OCI-LY3 (cell line): ENCODE measurements at regions not wholly inside any gene's neighbourhood (a gene's known extent, or its start where the extent isn't known, plus 50 kb on each side); places are given as distances from the start of the nearest gene placed in this dataset.

Experiments used
- H2AFZ ChIP-seq: fragments of 200-600, 300-600 bp; shearing (Covaris generic); 2 replicates; pipeline ENCODE4 v1.6.0; 2014; ENCODE audit warnings: antibody characterized with exemption, low read depth, low read length
- H3K27ac ChIP-seq: fragments of 200-600, 300-600 bp; sonication (generic); 2 replicates; pipeline ENCODE4 v1.5.1; 2014; ENCODE audit warnings: mild to moderate bottlenecking, low read length, moderate library complexity, mixed read lengths
- H3K27me3 ChIP-seq: fragments of 200-600, 300-600 bp; sonication (generic); 2 replicates; pipeline ENCODE4 v1.6.1; 2014; ENCODE audit warnings: low read depth, low read length, mixed read lengths
- H3K36me3 ChIP-seq: fragments of 200-600, 300-600 bp; sonication (generic); replicated peaks from 2 replicates; pipeline ENCODE3; 2014; ENCODE audit warnings: low read depth, low read length, mixed read lengths
- H3K4me1 ChIP-seq: fragments of 300-600, 200-600 bp; sonication (generic); 2 replicates; pipeline ENCODE4 v1.6.1; 2014; ENCODE audit warnings: low read length, mixed read lengths
- H3K4me2 ChIP-seq: fragments of 200-600, 300-600 bp; sonication (generic); 2 replicates; pipeline ENCODE4 v1.6.1; 2014; ENCODE audit warnings: low read length, mixed read lengths
- H3K4me3 ChIP-seq: fragments of 300-600, 200-600 bp; sonication (generic); 2 replicates; pipeline ENCODE4 v1.5.1; 2014; ENCODE audit warnings: antibody characterized with exemption, mild to moderate bottlenecking, low read length, moderate library complexity
- H3K79me2 ChIP-seq: fragments of 300-600, 200-600 bp; shearing (Covaris generic); 2 replicates; pipeline ENCODE4 v1.6.1; 2014; ENCODE audit warnings: mild to moderate bottlenecking, low read length, mixed read lengths
- H3K9ac ChIP-seq: fragments of 300-600, 200-600 bp; shearing (Covaris generic); 2 replicates; pipeline ENCODE4 v1.6.0; 2014; ENCODE audit warnings: mild to moderate bottlenecking, low read length, moderate library complexity
- H3K9me3 ChIP-seq: fragments of 200-600, 300-600 bp; shearing (Covaris generic); 2 replicates; pipeline ENCODE4 v1.6.1; 2014; ENCODE audit warnings: low read length, mixed read lengths; ENCODE audit not compliant: insufficient read depth
- H4K20me1 ChIP-seq: fragments of 200-600, 300-600 bp; sonication (generic); 2 replicates; pipeline ENCODE4 v1.6.1; 2016; ENCODE audit warnings: low read length, mixed read lengths; ENCODE audit not compliant: insufficient read depth
- EZH2phosphoT487 ChIP-seq: fragments of 200-600 bp; shearing (Covaris generic); IDR thresholded peaks from 2 replicates; pipeline ENCODE4 v1.6.1; 2018; ENCODE audit warnings: antibody characterized with exemption, mixed run types, low read depth
- TF ChIP-seq, protein P1 (sequence below): fragments of 200-600, 300-600 bp; sonication (generic); IDR thresholded peaks from 2 replicates; pipeline ENCODE4 v1.5.1; 2014; ENCODE audit warnings: antibody characterized with exemption, low read length, low read depth

DNA sequence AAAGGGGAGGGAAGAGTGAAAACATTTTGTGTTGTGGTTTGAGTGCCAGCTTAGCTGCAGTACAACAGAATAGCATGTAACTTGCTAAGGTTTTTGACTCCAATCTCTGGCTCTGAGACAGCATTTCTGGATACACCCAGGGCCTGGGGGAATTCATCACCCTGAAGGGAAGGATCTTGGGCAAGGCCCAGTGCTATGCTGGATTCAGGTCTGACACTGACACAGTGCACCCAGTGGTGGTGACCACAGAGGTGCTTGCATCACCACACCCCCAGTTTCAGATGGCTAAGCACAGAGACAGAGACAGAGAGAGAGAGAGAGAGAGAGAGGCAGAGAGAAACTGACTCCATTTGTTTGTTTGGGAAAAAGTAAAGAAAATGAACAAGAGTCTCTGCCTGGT, 74.1 kb upstream of the KBTBD8 start:
- Histone ChIP-seq H3K4me2 (no peak overlapping the region), H3K79me2 (no peaks in the 10 kb centered on the region), H3K27me3 (no peaks in the 10 kb centered on the region), H3K9me3 (no peaks in the 10 kb centered on the region), H3K4me3 (no peak overlapping the region), H3K9ac (no peak overlapping the region), H2AFZ (no peak overlapping the region), H3K27ac (no peak overlapping the region), H3K4me1 (peaks cover 4% of the 10 kb centered on the region; the same call in 1 of the 2 replicates), H4K20me1 (no peaks in the 10 kb centered on the region), H3K36me3 (no peaks in the 10 kb centered on the region)
- TF ChIP-seq, protein P1, sequence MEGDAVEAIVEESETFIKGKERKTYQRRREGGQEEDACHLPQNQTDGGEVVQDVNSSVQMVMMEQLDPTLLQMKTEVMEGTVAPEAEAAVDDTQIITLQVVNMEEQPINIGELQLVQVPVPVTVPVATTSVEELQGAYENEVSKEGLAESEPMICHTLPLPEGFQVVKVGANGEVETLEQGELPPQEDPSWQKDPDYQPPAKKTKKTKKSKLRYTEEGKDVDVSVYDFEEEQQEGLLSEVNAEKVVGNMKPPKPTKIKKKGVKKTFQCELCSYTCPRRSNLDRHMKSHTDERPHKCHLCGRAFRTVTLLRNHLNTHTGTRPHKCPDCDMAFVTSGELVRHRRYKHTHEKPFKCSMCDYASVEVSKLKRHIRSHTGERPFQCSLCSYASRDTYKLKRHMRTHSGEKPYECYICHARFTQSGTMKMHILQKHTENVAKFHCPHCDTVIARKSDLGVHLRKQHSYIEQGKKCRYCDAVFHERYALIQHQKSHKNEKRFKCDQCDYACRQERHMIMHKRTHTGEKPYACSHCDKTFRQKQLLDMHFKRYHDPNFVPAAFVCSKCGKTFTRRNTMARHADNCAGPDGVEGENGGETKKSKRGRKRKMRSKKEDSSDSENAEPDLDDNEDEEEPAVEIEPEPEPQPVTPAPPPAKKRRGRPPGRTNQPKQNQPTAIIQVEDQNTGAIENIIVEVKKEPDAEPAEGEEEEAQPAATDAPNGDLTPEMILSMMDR = no peak
- no peak for TF ChIP-seq EZH2phosphoT487

DNA sequence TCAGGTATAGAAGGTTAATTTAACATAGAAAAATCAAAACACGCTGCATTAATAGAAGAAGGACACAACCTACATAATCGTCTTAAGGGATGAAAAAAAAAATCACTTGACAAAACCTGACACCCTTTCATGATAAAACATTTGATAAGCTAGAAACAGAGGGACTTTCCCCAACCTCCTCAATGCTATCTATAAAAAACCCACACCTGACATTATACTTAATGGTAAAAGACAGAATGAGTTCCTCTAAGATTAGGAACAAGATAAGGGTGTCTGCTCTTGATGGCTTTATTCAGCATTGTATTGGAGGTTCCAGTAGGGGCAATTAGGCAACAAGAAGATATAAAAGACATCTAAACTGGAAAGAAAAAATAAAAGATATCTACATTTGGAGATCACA, 69.9 kb upstream of the KBTBD8 start:
- H3K27ac ChIP-seq = no peak overlapping the region
- H3K4me3 ChIP-seq = no peak overlapping the region
- no peak overlapping the region for H2AFZ ChIP-seq
- TF ChIP-seq, protein P1 = no peak
- TF ChIP-seq EZH2phosphoT487 = no peak
- H3K9me3 ChIP-seq = no peaks in the 10 kb centered on the region
- H3K27me3 ChIP-seq = no peaks in the 10 kb centered on the region
- H3K9ac ChIP-seq = no peak overlapping the region
- no peaks in the 10 kb centered on the region for H3K79me2 ChIP-seq
- no peaks in the 10 kb centered on the region for H3K36me3 ChIP-seq
- no peaks in the 10 kb centered on the region for H4K20me1 ChIP-seq
- H3K4me2 ChIP-seq = no peak overlapping the region
- peaks cover 8% of the 10 kb centered on the region for H3K4me1 ChIP-seq

DNA sequence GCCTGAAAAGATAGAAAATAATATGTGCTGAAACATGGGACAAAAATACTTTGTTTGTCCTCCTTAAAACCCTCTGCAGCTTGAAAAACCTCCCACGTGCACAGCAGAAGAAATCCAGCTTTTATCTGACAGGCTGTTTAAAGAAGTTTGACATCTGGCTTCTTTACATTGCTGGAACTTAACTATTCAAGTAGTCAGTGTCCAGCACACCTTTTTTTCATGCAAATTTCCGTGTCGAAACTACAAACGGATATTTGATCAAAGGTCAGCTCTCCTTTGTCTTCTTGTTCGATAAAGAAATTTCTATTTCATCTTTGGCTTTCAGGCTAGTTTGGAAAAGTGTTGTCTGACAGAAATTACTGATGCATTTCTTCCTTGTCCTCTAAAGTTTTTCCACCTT, 66.8 kb upstream of the KBTBD8 start:
- Histone ChIP-seq H3K4me2 (no peak overlapping the region), H2AFZ (no peak overlapping the region), H3K27me3 (no peaks in the 10 kb centered on the region), H3K9me3 (no peaks in the 10 kb centered on the region), H4K20me1 (no peaks in the 10 kb centered on the region), H3K9ac (no peak overlapping the region), H3K4me1 (peaks cover 28% of the 10 kb centered on the region), H3K36me3 (no peaks in the 10 kb centered on the region), H3K4me3 (no peak overlapping the region), H3K27ac (no peak overlapping the region), H3K79me2 (no peaks in the 10 kb centered on the region)
- no peak for TF ChIP-seq EZH2phosphoT487
- TF ChIP-seq, protein P1 = no peak

DNA sequence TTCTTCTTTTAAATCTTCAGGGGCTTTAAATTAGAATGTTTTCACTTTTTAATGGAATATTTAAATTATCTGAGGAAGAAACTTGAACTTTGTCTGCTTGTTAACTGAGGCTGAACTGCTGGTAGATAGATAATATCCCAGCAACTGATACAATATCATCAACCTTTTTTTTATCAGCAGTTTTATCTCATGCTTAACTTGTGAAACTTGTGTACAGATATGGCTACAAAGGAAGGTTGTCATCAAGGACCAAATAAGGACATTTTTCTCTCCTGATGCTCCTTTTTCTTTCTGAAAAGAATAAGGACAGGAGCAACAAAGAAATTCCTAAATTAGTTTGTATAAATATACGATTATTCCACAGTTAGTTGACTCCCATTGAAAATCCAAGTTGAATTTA, 66.4 kb upstream of the KBTBD8 start:
- Histone ChIP-seq H3K9me3 (no peaks in the 10 kb centered on the region), H4K20me1 (no peaks in the 10 kb centered on the region), H3K4me1 (peaks cover 28% of the 10 kb centered on the region), H3K27me3 (no peaks in the 10 kb centered on the region), H3K27ac (no peak overlapping the region), H3K79me2 (no peaks in the 10 kb centered on the region), H3K9ac (no peak overlapping the region), H2AFZ (no peak overlapping the region), H3K4me2 (no peak overlapping the region), H3K36me3 (no peaks in the 10 kb centered on the region), H3K4me3 (no peak overlapping the region)
- TF ChIP-seq, protein P1 = no peak
- TF ChIP-seq EZH2phosphoT487 = no peak
